C4-2B (cell line): ENCODE measurements at regions not wholly inside any gene's neighbourhood (a gene's known extent, or its start where the extent isn't known, plus 50 kb on each side); places are given as distances from the start of the nearest gene placed in this dataset.

Experiments used
- CTCF ChIP-seq: fragments of 450-650 bp; conservative IDR thresholded peaks from 2 replicates; pipeline ENCODE4 v1.5.1; 2017; ENCODE audit warnings: mild to moderate bottlenecking
- ZFX ChIP-seq: fragments of 450-650 bp; IDR thresholded peaks from 2 replicates; pipeline ENCODE4 v1.6.1; 2017

DNA sequence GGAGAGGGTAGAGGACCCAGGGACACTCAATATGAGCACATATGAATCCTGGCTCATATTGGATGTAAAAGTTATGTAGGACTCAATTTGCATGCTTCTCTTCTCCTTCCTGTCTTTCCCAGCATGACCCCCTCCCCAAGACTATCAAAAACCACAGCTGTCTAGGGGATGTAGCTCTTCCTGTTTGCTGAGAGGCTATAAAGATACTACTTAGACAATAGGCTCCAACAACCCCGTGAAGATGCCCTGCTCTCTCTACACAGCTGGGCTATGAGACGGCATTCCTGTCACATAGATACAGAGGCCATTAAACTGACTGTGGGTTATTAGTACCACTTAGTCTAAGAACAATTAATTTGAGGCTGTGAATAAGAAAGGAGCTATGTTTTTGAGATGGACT is 56.5 kb upstream of the PCSK1 start:
- TF ChIP-seq CTCF (no peak), ZFX (no peak)
